Hematopoietic multipotent progenitor cell treated with erythropoietin and hydrocortisone succinate and interleukin-3 and kit ligand, for 6 days (in vitro differentiated cells): ENCODE measurements at regions not wholly inside any gene's neighbourhood (a gene's known extent, or its start where the extent isn't known, plus 50 kb on each side); places are given as distances from the start of the nearest gene placed in this dataset.

Source experiments
- DNase-seq: peaks from one replicate; pipeline ENCODE4 v3.0.0-alpha.2; 2015

DNA sequence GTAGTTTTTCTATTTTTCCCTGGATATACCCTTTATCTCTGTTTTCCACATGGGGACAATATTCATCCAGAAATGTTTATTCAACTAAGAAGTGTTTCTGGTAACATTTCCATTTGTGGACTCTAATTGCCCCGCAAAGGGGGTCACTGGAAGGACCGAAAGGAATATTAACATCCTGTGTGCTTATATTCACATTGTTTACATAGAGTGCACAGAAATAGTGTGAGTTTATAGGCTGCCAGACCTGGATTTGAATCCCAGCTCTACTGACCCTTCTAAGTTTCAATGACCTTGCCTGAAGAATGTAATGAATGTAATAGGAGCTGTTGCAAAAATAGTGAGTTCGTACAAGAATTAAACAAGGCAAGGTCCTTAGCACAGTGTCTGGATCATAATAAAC lies 152.9 kb upstream of the NCKAP5 start:
- no peak for DNase-seq

DNA sequence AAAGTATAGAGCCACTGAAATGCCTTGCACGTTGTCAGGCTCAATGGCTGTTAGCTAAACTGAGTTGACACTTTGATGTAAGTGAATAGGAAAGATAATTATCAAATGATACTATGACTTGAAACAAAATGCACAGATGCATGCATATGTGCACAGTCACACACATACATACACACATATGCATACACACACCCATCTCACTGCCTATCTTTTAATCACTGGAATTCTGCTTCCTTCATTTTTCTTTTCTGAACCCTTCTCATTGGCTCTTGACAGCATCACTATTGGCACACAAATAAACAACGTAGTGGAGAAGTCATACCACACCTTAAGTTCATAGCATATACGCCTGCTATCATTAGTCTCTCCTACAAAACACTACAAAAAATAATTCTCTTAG lies 154.9 kb upstream of the NCKAP5 start:
- DNase-seq, result no peak

DNA sequence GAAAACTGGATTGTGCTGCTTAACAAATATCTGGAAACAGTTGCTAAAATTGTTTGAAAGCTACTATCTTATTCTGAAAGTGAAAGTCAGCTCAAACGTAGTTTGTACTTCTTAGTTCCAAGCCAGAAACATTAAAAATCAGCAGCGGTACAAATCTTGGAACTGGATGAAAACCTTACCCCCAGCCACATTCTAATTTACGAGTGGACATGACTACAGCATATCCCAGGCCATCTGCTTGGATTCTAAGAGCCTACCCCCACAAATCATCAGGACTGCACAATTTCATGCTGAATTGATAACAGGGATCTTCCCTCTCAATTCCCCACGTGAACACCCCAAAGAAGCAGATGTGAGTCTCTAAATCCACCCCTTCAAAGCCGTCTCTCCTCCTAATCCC lies 158.7 kb upstream of the NCKAP5 start:
- no peak for DNase-seq

DNA sequence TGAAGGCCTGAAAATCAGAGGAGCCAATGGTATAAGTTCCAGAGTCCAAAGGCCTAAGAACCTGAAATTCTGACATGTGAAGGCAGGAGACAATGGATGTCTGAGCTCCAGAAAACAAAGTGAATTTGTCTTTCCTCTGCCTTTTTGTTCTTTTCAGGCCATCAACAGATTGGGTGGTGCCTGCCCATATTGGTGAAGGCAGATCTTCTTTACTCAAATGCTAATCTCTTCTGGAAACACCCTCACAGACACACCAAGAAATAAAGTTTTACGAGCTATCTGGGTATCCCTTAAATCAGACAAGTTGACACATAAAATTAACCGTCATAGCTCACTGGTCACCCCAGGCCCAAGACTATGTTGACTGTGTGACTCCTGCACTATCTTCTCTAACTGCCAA lies 163.8 kb upstream of the NCKAP5 start:
- DNase-seq, result no peak

DNA sequence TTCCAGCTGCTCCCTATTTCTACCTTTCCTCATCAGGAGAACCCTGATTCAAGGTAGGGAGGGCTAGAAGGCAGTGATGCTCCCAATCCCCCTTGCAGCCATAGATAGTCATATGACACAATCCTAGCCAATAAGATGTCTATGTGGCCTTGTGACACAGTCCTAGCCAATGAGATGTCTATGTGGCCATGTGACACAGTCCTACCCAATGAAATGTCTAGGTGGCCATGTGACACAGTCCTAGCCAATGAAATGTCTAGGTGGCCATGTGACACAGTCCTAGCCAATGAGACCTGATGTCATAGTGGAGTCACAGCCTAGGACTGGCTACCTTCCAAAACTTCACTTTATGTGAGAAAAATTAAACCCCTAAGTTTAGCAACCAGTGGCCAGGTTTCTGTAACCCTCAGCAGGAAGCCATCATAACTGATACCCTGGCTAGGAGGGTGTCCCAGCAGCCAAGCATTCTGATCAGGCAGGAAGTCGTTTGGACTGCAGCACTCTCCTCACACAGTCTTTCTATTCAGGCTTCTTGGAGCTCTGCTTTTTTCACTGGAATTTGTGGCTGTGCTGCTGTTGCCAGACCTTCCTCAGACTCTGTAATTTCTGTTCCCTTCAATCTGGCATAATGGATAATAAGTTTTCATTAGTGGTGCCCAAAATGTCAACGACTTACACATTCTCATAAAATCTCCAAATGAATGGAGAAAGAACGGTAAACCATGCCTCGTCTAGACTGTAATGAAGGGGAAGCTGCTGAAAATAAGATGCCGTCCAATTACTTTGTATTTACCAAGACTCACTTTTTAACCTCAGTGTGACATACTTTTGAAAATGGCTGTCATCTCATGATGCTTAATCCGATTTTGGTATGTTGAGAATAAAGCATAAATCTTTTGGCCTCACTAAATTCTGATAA lies 165.0 kb upstream of the NCKAP5 start:
- DNase-seq, result no peak

DNA sequence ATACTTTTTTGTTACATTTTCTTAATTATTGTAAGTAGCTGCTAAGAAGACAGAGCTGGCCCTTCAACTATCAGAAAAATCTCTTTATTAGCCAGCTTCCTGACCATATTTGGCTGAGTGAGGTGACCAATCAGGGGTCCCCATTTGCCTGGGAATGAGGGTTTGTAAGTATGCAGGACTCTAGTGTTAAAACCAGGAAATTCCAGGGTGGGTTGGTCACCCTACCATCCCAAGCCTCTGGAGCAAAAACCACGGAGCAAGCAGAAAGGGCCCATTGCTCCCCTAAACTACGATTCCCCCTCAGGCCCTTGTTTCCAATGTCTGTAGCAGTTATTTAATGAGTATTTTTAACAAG lies 165.6 kb upstream of the NCKAP5 start:
- no peak for DNase-seq

DNA sequence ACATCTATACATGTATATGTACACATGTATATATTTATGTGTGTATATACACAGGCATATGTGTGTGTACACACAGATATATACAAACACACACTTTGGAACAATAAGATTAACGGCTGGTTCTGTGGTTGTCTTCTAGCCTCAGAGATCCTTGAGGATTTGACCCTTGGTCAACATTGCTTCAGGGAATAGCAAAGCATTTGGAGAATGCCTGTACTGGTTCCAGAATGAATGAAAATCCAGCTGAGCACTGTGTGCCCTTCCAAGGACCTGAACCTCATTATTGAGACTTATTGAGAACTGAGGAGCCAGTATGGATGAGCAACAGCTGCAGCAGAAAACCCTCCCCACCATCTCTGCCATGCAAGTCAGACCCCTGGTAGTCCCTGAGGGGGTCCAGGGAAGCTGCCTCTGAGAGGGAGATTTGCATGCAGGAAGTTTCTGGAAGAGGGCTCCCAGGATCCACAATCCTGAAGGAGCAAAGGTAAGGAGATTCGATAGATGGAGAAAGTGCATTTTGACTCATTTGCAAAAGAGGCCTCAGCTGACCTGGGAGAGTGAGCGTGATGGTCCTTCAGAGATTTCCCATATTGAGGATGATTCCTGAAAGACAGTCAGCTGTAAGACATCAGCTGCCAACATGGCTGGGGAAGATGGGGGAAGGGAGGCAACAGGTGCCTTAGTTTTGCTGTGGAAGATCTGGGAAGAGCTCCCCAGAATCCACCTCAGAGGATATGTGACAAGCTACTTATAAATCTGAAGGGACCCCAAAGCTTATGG lies 166.6 kb upstream of the NCKAP5 start:
- no peak for DNase-seq

DNA sequence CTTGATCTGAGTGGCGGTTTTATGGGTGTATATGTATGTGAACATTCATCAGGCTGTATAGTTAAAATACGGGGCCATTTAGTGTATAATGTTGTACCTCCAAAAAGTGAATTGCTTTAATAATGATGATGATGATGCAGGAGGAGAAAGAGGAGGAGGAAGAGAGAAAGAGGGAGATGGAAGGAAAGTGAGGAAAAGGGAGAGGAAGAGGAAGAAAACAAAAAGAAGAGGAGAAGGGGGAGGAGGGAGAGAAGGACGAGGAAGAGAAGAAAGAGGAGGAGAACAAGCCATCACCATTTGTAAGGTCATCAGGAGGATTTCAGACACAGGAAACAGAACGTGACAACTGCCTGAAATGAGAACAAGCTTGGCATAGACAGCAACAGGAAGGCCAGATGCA lies 168.4 kb upstream of the NCKAP5 start:
- no peak for DNase-seq

DNA sequence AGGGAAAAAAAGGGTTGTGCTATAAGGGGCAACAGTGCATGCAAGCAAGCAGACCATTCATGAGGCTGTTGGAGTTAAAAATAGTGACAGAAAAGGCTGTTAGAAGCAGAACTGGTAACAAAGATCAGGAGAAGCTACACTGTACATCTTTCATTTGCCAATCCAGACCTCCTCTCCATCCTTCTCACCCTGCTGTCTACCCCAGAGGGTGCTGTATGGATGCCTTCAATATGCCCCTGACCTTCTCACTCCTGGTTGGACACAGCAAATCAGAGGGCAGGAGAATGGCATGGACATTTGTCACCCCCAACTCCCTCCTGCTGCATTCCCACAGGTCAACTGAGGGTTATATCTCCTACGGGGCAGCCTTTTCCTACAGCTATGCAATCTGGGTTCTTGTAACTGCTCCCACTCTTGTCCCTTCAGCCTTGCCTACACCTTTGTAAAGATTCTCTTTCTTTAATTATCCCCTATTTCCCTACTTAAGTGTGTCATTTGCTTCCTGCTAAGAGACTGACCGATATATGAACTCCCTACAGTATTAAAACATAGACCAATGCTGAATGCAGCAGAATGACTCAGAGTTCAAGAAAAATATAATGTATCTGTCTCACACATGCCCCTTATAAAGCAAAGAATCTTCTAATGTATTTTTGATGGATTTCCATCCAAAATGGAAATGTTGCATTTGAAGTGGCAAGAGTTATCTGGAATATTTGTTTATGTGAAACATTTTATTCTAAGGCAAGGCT lies 169.2 kb upstream of the NCKAP5 start:
- no peak for DNase-seq

DNA sequence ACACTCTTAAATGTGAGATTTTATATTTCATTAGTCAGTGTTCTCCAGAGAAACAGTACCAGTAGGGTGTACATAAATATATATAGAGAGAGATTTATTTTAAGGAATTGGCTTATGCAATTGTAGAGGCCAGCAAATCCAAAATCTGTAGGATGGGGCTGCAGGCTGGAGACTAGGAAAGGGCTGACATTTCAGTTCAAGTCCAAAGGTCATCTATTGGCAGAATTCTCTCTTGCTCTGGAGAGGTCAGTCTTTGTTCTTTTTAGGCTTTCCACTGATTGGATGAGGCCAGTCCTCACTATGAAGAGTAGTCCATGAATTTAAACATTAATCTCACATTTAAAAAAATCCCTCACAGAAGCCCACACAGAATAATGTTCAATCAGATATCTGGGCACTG lies 170.8 kb upstream of the NCKAP5 start:
- DNase-seq, result no peak

DNA sequence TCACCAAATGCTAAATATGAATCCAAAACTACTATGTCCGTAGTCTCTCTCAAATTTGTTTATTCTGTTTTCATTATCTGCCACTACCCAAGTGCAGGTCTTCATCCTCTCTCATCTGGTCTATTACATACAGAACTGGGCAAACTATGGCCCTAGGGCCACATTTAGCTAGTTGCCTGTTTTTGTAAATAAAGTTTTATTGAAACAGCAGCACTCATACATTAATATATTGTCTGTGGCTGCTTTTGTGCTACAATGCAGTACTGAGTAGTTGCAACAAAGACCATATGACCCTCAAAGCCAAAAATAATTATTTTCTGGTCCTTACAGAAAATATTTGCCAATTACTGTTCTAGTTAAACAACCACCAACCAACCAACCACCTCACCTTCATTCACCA lies 172.2 kb upstream of the NCKAP5 start:
- no peak for DNase-seq

DNA sequence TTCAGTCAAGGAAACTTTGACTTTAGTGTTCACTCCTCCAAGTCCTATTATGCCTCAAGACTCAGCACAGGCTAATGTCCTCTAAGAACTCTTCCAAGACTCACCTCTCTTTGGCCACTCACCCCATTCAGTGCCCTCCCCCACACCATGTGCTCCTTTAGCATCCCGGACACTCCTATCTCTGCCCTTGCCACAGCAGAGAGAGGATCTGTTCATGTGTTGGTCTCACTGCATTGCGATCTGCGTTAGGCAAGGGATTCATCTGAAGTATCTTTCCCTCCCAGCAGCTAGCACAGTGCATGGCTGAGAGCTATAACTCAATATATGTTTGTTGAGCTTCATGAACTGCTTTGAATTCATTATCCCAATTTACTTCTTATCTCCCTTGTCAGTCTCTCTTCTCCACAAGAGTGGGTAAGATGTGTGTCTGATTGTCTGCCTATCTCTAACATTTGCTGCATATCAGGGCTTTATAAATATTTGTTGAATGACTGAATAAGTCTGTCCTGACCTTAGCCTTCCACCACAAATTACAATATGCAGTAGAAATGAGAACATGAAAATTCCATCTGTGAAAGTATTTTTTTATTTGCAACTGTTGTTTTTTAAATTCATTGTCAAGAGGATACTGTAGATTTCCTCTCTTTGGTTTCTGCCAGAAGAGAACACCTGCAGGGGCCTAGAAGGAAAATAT lies 179.9 kb upstream of the NCKAP5 start:
- DNase-seq, result no peak

DNA sequence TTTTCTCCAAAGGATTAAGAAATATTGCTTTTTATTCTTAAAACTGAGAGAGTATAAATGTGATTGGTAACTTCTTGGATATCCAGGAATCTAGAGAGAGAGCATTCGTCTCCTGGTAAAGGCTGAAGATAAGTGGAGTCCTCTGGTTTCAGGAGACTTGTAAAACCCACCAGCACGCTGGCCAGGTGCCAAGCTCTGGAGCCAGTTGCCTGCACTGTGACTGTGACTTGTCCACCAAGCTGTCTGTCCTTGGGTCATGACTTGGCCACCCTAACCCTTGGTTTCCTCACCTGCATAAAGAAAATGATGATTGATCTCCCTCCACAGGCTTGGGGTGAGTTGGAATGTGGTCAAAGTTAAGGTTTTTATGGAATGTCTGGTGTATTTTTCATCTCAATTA lies 185.4 kb upstream of the NCKAP5 start:
- no peak for DNase-seq

DNA sequence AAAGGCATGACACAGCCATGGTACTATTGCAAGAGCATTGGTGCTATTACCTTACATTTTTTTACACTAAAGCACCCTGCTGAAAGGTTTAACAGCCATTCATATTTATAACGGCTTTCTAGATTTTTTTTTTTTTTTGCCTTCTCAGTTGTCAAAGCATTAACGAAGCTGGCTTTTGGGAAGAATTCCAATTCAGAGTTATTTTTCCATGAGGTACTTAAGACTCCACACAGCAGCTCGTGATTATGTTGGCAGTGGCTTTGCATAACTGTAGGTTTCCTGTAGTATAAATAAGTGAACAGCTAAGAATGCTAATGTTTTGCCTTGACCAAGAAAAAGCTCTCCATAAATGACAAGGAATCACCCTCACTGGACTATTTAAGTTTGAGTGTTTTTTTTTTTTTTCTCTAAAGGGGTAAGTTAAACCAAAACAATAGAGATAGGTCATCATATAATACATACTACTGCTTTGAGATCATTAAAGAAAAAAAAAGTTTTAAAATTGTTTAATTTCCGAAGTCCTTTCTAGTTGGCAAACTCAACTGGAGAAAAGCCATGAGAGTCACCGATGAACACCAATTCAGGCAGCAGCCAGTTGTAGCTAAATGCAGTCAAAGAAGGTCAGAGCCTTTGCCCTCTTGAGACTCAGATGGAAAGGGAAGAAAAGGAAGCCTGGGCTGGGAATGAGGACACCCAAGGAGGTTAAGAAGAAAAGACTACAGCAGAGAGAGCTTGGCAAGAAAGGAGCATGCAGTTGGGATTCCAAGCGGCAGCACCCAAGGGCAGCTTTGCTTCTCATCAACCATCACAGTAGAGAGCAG lies 187.4 kb upstream of the NCKAP5 start:
- no peak for DNase-seq

DNA sequence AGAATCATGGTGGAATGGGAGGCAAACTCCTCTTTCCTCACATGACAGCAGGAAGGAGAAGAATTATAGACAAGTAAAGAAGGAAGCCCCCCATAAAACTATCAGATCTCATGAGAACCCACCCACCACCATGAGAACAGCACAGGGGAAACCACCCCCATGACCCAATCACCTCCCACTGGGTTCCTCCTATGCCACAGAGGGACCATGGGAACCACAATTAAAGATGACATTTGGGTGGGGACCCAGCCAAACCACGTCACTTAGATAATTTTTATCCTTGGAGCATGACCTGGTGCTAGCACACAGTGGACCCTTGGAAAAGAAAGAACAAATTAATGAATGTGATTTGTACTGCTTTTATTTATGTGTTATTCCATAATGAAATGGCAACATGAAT lies 188.6 kb upstream of the NCKAP5 start:
- DNase-seq, result no peak

DNA sequence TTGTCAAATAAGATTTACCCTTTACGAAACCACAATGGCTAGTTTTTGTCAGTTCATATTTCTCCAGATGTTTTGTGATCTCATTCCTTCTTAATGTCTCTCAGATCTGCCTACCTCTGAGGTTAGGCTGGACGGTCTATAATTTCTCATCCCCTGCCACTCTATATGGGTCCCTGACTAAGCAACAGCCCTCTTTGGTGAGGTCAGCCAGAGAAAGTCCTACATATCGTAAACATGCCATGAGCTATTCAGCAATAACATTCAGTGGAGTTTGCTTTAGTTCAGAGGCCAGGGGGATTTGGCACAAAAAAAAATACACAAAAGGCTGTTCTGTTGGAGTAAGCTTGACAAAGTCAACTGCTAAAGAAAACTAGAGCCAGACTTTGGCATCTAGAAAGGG lies 192.1 kb upstream of the NCKAP5 start:
- DNase-seq, result no peak

DNA sequence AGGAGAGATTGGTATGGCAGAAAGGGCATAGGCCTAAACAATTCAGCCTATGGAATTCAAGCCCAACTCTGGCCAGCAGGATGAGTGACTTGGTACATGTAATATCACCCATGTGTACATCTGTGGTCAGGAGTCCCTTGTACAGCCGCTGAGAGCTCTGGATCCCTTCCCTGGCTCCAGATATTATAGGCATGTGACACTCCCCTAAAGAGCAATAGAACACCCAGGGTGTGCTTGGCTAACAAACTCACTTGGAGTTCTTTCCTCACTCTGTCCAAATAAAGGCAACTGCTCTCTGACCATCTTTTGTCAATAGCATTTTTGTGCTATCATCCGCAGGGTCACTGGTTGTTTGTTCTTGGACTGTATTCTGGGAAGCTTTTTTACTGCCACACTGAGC lies 197.4 kb upstream of the NCKAP5 start:
- DNase-seq, result no peak

DNA sequence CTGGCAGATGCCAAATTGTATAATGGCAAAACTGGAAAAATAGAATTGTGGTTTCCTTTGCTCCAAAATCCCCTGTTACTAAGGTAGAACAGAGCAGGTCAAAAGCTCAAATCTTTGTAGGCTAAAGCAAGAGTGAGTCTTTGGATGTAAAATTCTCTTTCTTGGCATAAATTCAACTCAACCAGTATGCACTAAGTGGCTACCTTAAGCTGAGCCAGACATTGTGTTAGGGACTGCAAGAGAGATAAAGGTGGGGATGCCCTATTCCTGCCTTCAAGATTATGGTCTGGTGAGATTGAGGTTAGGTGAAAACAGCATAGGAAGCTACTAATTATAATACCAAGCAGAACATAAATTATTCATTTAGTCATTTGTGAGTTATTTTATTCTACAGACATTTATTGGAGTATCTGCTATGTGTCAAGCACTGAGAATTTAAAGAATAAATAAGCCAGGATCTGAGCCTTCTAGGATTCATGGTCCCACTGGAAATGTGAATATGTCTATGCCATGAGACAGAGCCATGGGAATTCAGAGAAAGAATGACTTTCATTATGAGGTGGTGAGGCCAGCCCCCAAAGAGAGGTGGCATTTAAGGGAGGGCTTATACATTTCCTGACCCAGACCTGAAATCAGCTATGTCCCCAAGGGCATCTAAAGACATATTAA lies 198.0 kb upstream of the NCKAP5 start:
- DNase-seq, result no peak

DNA sequence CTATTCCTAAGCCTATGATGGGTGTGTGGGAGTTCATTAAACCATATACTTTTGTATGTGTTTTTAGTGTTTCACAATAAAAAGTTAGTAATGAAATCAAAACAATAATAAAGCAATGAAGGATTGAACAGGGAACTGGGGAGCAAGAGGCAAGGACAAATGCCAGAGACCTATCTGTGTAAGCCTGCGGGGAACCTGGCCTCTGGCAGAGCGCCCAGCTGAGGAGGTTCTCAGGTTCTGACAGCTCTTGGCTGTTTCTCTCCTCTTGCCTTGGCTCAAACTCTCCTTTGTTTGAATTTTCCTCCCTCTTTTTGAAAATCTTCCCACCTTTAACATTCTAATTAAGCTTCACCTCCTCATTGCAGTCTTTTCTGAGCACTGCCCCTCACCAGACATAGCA lies 200.0 kb upstream of the NCKAP5 start:
- DNase-seq, result no peak

DNA sequence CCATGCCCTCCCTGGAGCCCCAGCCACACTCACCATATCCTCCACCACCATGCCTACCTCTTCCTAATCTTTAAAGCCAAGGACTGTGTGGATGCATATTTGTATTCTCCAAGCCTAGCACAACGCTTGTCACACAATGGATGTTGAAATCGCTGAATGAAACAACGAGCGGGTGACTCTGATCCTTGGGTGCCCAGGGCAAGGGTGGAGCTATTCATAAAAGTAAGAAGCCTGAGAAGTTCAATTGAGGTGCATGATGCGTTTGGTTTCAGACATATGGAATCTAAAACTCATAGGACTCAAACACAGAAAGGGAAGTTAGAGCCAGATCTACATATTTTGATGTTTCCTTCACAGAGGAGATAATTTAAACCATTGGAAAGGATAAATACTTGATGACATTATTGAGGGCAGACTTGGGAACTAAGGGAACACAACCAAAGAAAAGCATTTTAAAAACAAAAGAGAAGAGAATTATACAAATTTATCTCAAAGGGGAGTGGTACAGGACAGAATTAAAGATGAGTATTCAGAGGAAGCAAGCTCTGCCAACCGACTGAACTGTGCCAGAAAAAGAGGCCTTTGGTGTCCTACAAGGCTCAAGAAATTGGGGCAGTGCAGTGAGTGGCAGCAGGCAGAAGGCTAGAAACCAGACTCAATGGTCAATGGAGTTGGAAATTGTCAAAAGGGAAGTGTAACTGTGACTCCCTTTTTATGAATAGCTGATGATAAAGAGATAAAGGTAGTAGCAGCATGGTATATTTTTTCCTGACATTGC lies 200.6 kb upstream of the NCKAP5 start:
- no peak for DNase-seq
